GM13977 (cell line): ENCODE measurements at regions not wholly inside any gene's neighbourhood (a gene's known extent, or its start where the extent isn't known, plus 50 kb on each side); places are given as distances from the start of the nearest gene placed in this dataset.

Experiments used
- DNase-seq: peaks from one replicate; pipeline ENCODE4 v3.0.0; 2012; ENCODE audit warnings: low spot score
- in situ Hi-C: fragments of 300-500 bp; cut with MboI; formaldehyde crosslinking; loops from one replicate; pipeline ENCODE4 v1.12.0; 2022; ENCODE audit warnings: low sequenced_read_pairs, low pct_unique_long_range_greater_than_20kb, mixed read lengths, inconsistent platforms; ENCODE audit not compliant: unreplicated experiment
- TF ChIP-seq, protein P1 (sequence below): IDR thresholded peaks from 2 replicates; pipeline ENCODE4 v1.5.1; 2012; ENCODE audit warnings: mild to moderate bottlenecking, control low read depth; ENCODE audit not compliant: insufficient read depth; ENCODE audit errors: extremely low read depth, missing control alignments

DNA sequence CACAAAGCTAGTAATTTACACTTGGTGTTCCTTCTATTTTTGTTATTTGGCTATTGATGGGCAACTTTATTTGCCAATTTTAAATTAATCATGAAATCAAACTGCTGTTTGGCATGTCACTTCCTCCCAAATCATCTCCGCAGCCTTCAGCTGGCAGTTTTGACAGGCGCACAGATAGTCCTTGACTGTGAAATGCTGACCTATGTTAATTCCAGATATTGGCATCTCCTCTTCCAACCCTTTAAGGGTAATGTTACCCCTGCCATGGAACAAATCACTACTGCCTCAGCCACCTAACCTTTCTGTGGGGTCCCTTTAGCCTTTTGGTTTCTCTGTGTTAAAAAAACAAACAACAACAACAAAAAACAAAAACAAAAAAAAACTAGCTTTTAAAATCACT lies 182.4 kb upstream of the TANK start:
- in situ Hi-C loops = no loop called here
- DNase-seq = no peak
- TF ChIP-seq, protein P1, sequence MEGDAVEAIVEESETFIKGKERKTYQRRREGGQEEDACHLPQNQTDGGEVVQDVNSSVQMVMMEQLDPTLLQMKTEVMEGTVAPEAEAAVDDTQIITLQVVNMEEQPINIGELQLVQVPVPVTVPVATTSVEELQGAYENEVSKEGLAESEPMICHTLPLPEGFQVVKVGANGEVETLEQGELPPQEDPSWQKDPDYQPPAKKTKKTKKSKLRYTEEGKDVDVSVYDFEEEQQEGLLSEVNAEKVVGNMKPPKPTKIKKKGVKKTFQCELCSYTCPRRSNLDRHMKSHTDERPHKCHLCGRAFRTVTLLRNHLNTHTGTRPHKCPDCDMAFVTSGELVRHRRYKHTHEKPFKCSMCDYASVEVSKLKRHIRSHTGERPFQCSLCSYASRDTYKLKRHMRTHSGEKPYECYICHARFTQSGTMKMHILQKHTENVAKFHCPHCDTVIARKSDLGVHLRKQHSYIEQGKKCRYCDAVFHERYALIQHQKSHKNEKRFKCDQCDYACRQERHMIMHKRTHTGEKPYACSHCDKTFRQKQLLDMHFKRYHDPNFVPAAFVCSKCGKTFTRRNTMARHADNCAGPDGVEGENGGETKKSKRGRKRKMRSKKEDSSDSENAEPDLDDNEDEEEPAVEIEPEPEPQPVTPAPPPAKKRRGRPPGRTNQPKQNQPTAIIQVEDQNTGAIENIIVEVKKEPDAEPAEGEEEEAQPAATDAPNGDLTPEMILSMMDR = no peak

DNA sequence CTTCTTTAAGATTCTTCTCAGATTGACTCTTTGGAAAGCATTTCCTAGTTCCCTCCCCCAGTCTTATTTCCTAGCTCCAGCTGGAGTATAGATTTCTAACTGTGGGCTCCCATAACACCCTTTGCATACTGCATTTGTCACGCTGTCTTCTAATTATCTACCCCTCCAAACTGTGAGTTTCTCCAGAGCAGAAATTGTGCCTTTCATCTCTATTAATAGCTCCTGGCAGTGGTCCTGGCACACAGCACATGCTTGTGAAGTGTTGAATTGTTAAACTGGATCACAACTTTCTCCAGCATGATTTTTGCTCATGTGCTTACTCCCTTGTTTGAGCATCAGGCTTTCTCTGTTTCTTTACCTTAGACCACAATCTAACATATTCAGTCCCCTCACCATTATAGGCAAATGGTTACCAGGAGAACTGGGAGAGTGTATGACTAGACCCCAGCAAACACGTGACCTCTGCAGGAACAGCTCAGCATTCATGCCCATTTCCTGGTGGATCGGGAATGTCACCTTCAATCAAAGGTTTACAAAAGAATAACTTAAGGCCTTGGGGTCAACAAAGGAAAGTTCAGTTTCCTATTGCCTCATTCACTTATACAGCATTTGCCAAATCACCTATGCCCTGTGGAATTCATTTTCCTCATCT lies 175.7 kb upstream of the TANK start:
- no peak for DNase-seq
- in situ Hi-C loops = no loop called here
- TF ChIP-seq, protein P1 = no peak

DNA sequence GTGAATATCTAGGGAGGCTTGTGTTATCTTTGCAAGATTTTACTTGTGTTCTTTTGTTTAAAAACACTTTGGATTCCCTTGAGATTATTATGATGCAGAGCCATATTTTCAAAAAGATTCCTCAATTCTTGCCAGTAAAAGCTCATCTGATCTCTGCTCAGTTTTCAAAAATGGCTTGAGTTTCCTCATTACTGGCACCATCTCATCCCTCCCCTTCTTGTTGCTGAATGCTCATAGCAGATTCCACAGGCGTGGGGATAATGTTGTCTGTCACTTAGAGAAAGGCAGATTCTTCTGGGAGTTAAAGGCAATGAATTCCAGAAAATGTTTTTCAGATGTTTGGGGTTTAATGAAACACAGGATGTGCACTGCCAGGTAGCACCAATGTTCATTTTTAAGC lies 170.4 kb upstream of the TANK start:
- in situ Hi-C loops = no loop called here
- TF ChIP-seq, protein P1 = no peak
- DNase-seq = no peak

DNA sequence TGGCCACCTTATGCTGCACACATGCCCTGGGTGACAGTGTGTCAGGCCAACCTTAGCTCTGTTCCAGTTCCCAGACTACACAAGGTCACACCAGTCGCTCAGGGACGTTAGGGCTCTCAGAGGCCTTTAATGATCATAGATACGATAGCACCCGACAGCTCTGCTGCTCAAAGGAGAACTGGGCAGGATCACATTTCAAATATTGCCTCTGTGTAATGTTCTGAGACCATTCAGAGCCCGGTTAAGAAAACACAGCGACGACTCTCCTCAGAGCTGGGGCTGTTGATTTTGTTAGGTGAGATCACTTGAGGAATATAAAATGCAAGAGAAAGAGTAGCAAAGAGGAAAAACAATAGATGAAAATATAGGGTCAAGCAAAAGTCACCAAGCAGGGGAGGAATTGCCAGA lies 166.6 kb upstream of the TANK start:
- TF ChIP-seq, protein P1 = no peak
- in situ Hi-C loops = no loop called here
- no peak for DNase-seq

DNA sequence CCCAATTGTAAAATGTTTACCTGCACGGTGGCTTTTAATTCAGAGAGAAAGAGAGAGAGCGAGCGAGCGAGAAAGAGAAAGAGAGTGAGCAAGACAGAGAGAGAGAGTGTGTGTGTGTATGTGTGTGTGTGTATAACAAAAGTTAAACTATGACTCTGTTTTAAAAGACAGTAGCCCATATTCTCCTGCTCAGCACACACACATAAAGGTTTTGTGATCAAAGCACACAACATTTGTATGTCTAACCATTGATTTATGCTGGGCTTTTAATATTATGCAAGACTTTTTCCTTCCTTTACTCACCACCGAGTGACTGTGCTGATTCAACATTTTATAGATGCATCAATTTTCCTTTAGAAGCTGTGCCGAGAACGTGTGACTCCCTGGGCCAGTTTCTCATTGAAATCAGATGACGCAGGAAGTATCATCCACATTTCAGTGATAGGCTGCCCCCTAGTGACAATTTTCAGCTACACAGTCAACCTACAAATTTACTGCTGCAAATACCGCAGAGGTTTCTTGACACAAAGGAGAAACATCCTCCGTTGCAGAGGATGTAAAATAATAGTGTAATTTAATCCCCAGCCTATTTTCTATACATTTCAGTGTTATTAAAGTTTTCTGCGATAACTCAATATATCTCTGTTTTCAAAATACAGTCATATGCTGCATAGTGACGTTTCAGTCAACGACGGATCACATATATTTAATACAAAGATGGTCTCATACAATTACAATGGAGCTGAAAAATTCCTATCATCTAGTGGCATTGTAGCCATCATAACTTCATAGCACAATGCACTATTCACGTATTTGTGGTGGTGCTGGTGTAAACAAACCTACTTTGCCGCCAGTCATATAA lies 165.9 kb upstream of the TANK start:
- in situ Hi-C loops = no loop called here
- TF ChIP-seq, protein P1 = peak; percentile 70
- DNase-seq = peak; percentile 51

DNA sequence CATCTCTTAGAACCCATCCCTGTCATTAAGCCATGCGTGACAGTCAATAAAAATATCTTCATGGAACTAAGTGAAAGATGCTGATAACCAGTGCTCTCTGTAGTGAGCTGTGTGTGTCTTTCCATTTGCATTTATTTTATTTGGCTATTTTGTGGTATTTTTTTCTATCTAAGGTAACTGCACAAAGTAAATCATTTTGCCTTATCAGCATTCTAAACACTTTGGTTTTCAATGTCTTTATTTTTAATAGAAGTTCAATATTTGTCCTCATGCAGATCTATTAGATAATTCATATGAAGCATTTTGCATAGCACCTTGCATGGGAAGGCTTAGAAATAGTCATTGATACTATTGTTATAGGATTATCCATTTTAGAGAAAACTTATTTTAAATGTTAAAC lies 163.6 kb upstream of the TANK start:
- no peak for DNase-seq
- TF ChIP-seq, protein P1 = no peak
- in situ Hi-C loops = no loop called here
